Panc1 (cell line): ENCODE measurements at regions not wholly inside any gene's neighbourhood (a gene's known extent, or its start where the extent isn't known, plus 50 kb on each side); places are given as distances from the start of the nearest gene placed in this dataset.

Experiments
- CTCF ChIP-seq: fragments of 450-650 bp; IDR thresholded peaks from 2 replicates; pipeline ENCODE4 v1.5.1; 2017; ENCODE audit warnings: mild to moderate bottlenecking
- POLR2AphosphoS5 ChIP-seq: IDR thresholded peaks from 2 replicates; pipeline ENCODE4 v1.6.1; 2012; ENCODE audit warnings: mild to moderate bottlenecking, low read depth, low read length, moderate library complexity

DNA sequence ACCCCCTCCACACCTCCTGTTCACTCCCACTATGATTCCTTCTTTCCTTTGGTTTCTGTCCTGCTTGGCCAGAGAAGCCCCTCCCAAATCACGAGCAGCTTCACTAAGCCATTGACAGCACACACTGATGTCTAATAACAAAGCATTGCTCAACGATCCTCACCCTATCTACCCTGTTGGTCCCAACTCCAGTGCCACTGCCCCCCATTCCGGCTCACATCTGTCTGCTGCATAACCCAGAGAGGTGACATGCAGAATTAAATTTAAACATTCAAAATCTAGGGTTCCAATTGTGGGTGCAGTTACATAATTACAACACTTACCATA, 236.9 kb downstream of the TTLL7 start:
- TF ChIP-seq CTCF (no peak), POLR2AphosphoS5 (no peak)
